ENCODE measurements at regions not wholly inside any gene's neighbourhood (a gene's known extent, or its start where the extent isn't known, plus 50 kb on each side); places are given as distances from the start of the nearest gene placed in this dataset.

GRCh38 chr3:135655328-135655727 lies 310.2 kb upstream of the PPP2R3A start:
- no peak for TF ChIP-seq ELK1 (IDR thresholded peaks at IDR 0.05; ENCODE audit: borderline replicate concordance, low read depth, low read length)
- no peak for TF ChIP-seq CTCF (conservative IDR thresholded peaks at IDR 0.05; ENCODE audit: low read depth, low read length)
- no peak for TF ChIP-seq MAZ (IDR thresholded peaks at IDR 0.05; ENCODE audit: borderline replicate concordance, low read depth, low read length)
- no peak for TF ChIP-seq SMC3 (IDR thresholded peaks at IDR 0.05; ENCODE audit: low read depth, low read length)
- no peak for TF ChIP-seq RAD21 (IDR thresholded peaks at IDR 0.05; ENCODE audit: low read length)
- no peak for TF ChIP-seq MAFK (IDR thresholded peaks at IDR 0.05; ENCODE audit: low read depth, low read length)
- TF ChIP-seq POLR2A (IDR thresholded peaks at IDR 0.05; ENCODE audit: low read depth, low read length), result no peak
- TF ChIP-seq BHLHE40 (IDR thresholded peaks at IDR 0.05; ENCODE audit: low read depth, low read length), result no peak
- TF ChIP-seq MXI1 (IDR thresholded peaks at IDR 0.05; ENCODE audit: borderline replicate concordance, low read depth, low read length), result no peak
- TF ChIP-seq FOS (IDR thresholded peaks at IDR 0.05; ENCODE audit: low read depth, low read length), result no peak
- no peak for TF ChIP-seq RCOR1 (IDR thresholded peaks at IDR 0.05; ENCODE audit: insufficient replicate concordance, low read length)
- TF ChIP-seq RFX5 (IDR thresholded peaks at IDR 0.05; ENCODE audit: low read depth, low read length), result no peak
- TF ChIP-seq NFE2L2 (IDR thresholded peaks at IDR 0.05; ENCODE audit: low read depth, low read length), result no peak
- no peak for TF ChIP-seq USF2 (IDR thresholded peaks at IDR 0.05; ENCODE audit: low read depth, low read length)
